CD4-positive, alpha-beta T cell treated with Interleukin-10 for 1 hour (primary cell): ENCODE measurements at regions not wholly inside any gene's neighbourhood (a gene's known extent, or its start where the extent isn't known, plus 50 kb on each side); places are given as distances from the start of the nearest gene placed in this dataset.
"Not testable (repeated sequence)": the region's sequence is repeated elsewhere in the genome, so short reads cannot be mapped to it uniquely, and the experiment has no call there.

Source experiments
- DNase-seq: peaks from one replicate; pipeline ENCODE4 v3.0.0-alpha.2; 2020

DNA sequence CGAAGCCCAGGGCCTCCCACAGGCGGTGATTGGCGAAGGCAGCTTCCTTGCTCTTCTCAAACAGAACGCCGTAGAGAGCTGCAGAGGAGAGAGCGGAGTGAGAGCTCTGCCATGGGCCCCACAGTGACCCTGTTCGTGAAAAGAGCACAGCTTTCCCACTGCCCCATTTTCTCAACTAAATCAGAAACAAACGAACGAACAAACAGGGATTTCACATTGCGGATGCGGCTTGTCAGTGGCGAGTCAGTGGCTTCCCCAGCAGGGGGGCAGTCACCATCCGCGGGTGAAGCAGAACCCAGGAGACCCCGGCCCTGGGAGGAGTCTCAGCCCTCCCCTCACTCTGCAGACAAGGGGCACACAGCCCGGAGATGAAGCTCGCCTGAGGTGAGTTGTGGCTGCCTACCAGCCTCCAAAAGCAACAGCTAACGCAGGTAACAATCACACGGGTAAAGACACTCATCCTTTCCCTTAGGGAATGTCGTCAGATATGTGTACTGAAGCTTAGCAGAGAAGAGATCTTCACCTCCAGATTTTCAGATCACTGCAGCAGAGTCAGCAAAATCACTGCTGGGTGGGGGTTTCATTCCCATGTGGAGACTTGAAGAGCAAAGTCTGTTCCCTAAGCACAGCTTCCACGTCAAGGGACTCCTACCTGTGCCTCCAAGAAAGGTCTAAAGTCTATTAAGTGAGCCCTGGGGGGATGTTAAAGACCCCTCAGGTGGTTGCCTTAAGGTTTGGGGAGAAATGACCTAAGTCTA, 51.2 kb upstream of the GPR31 start:
- DNase-seq: no peak

DNA sequence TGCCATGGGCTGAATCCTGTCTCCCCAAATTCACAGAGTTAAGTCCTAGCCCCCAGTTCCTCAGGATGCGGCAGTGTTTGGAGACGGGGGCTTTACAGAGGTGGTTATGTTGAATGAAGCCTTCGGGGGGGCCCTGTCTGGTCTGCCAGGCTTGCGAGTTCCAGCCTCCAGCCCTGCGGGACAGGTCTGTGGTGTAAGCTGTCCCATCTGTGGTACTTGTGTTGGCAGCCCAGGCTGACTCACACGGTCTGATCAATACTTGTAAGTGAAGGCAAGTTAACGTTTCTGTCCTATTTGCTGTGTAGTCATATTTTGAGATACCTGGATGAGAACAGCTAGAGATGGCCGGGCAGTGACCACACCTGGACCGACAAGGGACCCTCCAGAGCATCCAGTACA, 51.8 kb upstream of the GPR31 start:
- no peak for DNase-seq

DNA sequence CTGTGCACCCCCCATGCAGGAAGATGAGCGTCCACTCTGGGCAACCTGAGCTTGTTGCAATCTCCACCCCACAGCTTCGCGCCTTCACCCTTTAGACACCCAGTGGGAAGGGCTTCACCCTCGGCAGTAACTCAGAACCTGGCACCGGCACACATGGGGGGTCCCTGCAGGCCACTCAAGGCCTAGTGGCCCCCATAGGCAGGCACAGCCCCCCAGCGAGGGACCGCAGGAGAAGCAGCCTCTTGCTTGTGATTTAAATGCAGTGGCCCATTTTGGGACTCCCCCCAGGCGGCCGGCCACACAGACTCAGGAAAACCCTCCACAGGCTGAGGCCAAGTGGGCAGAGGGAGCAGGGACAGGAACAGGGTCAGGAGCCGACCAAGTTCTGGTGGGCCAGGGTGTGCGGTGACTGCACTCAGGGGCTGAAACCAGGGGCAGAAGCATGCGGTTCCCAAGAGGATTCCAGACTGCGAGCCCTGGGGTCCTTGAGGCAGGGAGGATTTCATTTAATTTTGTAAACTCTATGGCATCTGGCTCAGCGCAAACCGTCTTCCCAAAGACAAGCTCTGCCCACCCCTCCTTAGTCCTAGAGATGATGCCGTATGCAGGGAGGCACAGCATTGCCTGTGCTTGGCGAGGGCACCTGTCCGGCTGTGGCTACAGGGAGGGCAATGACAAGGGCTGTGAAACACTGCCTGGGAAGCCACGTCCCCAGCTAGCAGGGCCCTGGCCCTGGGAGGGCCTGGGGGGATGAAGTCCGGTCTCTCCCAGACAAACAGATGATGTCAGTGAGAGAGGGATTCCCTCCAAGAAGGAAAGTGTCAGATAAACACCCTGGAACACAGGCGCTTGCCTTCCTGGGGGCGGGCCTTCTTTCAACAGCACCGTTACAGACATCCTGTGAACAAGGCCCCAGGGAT, 52.9 kb upstream of the GPR31 start:
- DNase-seq: no peak

DNA sequence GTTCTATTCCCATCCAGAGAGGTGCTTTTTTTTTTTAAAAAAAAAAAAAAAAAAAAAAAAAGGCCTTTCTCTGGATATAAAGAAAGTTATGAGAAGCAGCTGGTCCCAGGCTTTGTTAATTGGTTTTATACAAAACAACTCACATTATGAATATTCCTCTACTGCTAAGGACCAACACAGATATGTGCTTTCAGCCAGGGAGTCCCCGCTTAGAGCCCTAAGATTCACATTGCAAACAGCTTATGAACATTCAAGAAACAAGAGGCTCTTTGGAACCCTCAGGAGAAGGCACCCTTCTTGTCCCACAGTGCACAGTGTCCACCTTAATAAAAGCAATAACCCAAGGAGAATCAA, 53.5 kb upstream of the GPR31 start:
- no peak for DNase-seq

DNA sequence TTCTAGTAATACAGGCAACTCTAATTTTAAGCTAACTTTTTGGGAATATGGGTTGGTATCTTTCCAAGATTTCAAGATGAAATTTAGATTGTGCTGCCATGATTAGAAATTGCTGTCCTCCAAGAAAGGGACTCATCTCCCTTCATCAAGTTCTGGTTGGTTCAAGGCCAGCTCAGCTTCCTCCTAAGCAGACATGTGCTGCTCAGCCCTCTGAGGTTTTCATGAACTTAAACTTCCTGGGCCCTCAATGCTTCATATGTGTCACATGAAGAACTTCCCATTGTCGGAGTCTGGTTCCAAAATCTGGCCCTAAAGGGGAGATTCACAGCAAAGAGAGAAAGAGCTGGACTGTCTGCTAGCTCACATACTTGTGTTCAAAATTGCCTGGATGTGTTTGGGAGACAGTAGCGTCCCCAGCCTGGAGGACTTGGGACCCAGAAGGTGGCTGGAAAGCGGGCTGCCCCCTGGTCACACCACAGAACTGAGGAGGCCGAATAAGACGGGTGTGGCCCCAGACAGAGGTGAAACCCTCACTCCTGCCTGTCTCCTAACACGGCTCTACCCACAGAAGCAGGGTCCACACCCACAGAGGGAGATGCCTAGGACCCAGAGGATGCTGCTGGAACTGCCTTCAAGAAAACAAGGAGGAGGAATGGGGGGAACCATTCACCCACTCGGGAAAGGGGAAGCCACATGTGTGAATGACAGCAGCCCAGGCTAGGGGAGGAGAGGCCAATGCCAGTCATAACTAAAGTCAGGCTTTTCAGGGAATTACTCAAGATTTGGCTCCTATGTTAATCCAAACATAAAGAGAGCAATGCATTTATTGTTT, 54.3 kb upstream of the GPR31 start:
- DNase-seq: no peak

DNA sequence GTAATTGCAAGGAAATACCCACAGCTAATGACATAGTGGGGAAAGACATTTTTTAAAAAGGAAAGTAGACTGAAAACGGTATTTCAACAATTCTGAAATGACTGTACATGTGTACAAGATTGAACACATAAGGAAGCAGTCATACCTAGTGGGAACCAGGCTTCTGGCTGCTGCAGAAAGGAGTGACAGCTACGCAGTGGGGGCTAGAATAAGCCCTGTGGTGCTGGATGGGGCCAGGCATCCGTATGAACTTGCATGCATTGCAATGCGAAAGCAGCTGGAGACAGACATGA, 54.9 kb upstream of the GPR31 start:
- DNase-seq: no peak

DNA sequence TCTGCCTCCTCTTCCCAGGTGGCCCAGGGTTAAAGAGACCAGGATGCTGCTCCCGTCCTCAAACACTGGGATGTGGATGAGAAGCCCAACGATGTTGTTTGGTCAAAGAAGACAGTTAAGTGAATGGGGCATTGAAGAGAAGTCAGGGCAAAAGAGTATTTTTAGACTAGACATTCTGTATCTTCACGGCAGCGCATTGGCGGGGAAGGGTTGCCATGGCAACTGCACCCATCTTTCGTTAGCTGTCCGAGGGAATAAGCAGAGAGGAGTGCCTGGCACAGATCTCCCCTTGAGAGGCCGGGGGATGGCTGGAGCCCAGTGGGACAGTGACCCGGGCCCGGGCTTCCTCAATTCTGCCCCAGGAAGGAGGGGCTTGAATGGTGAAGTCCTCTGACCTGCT, 56.4 kb upstream of the GPR31 start:
- DNase-seq: no peak

DNA sequence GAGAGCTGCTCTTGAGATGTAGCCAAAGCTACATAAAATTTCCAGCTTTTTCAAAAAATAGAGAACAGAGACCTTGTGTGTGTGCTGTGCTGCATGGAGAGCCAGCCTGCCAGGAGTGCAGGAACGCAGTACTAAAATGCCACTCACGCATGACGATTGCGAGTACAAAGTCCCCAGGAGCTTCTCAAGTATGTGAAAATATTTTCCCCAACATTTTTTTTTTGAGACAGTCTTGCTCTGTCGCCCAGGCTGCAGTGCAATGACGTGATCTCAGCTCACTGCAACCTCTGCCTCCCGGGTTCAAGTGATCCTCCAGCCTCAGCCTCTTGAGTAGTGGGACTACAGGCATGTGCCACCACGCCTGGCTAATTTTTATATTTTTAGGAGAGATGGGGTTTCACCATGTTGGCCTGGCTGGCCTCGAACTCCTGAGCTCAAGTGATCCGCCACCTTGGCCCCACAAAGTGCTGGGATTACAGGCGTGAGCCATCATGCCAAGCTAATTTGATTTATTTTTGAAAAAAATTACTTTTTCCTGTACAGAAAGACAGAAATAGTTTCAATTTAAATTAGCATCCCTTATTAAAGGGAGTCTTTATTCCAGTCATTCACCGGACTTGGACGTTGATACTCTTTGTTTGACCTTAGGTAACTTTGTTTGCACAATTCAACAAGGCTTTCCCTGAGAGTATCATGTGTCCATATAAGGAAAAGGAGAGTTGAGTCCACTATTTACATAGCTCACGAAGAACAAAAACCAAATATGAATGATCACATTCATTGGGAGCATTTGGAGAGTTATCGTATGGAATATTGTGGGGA, 57.9 kb upstream of the GPR31 start:
- DNase-seq: not testable (repeated sequence)

DNA sequence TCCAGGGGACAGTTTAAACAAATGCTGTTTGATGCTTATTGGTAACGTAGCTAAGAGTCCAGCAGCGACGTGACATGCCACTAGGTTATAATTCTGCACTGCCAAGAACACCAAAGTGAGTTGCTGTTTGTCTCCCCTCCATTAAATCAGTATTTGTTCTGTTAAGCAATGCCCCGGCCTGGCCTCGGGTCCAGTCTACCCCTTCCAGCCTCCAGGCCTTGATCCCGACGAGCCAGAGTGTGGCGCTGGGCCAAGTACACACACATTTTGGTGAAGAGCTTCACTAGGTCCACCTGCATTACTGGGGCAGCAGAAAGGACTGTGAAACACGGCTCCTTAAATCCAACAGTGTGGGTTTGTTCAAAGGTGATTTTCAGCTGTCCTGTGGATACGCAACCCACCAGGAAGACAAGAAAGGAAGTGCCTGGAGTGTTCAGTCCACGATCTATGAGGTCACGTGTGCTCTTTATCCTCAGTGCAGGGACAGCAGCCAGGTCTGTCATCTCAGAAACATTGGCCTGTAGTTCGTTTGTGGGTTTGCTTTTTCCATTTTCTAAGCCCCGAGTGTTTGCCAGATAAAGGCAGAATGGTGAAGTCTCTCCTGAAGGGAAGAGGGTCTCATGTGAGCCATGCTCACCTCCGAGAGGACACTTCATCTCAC, 58.7 kb upstream of the GPR31 start:
- not testable (repeated sequence) for DNase-seq

DNA sequence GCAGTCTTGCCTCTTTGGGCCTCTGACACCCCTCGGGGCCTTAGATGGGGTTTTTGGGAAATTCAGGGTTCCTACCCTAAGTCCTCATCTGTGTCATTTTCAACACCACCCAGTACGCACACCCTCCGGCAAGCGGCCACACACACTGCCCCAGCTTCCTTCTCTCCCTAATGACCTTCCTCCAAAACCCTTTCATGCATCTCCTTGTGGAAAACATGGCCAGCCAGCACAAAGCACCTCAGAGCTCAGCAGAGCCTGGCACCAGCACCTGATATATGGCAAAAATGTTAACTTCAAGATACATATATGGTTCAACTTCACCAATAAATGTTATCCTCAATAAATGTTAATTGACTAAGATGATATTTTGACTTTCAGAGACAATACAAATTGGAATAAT, 59.3 kb upstream of the GPR31 start:
- not testable (repeated sequence) for DNase-seq

DNA sequence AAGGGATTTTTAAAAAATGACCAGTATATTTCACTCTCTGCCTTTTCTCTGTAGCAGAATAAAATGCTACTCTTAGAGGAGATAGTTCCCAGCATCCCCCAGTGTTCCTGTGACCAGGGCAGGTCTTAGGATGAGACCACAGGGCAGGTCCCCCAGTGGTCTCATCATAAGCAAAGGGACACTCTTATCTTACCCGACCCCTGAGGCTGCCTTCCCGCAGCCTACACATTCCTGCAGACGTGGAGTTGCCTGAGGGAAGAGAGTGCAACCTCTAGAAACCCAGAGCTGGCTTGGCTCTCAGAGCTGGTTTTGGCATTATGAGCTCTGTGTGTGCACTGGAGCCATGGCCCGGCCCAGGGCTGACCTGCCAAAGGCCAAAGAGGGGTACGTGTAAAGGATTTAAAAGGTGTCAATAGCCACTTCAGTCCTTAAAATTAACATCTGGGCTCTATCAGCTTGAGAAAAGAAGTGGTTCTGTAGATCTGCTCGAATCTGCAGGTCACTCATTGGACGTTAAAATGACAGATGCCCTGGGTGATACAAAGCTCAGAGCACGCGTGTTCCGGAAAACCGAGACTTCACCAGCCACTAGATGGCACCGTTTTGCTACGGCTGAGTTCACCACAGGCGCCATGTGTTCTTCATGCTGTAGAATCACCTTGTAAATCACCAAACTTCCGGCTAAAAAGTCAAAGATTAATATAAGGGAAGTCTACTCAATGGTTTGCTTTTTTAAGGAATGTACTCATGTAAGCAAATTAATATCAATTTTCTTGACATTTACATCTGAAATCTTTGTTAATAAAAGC, 60.4 kb upstream of the GPR31 start:
- peak; percentile 45 for DNase-seq

DNA sequence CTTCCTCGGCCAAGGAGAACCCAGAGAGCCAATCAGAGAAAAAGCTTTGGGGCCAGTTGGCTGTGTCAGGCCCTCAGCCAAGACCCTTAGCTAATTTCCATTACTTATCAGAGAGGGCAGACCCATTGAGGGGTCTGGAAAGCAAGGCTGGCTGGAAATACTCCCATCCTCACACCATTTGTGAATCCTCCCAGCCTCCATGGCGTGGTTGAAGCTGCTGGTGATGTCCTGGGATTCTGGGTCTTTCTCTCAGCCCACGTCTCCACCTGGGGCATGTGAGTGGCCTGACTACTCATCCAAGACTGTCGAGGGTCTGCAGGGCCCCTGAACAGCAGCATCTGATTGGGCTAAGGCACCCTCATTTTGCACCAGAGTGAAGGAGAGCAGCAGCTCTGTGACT, 61.3 kb upstream of the GPR31 start:
- not testable (repeated sequence) for DNase-seq

DNA sequence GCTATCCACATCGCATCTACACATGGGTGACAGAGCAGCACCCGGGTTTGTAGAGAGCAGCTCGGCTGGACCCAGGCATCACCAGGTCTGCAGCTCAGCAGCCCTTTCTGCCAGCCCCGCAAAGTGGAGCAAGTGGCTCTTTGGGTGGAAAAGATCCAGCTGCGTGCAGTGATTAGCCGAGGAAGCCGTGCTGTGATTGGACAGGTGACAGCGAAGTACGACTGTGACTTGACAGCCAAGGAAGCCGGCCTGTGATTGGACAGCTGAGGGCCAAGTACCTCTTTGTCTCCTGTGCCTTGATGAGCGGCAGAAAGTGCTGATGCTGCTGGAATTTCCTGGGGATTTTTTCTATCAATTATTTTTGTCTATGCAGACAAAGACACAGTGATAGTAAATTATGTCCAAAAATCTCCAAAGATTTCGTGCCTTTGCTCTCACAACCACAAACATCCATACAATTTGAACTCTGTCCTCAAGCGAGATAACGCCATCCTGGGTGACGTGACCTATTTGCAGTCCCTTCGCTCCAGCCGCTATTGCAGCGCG, 62.3 kb upstream of the GPR31 start:
- no peak for DNase-seq

DNA sequence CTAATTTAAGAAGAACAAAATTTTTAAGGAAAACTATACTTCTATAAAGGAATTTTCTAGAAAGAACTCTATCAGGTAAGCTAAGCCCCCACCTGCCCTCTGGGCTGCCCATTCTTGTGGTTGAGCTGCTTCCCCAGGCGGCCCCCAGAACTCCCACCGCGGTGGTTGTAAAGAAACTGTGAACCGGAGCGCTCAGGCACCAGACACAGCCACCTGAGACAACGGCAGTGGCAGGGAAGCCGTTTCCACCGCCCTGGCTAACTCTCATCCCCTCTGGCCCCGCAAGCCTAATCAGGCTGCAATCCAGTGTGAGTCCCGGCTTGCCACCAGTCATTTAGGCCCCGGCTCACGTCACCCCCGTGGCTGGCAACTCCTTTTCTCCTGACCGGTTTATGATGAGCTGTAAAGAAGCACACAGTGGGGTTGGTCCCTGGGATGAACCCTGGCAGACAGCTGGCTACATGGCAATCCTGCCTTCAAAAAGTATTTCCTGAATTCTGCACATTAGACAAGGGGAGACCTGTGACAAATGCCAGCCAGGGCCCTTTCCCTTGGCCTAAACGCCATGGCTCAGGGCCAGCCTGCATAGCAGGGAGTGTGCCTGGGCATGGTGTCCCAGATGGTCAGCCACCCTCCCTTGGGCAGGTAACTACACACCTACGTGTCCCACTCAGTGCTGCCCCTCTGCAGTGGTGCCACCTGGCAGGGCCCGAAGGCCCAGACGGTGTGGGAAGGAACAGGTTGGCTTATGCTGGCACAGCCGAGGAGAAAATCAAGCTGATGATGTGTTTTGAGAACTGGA, 63.8 kb upstream of the GPR31 start:
- DNase-seq: no peak

DNA sequence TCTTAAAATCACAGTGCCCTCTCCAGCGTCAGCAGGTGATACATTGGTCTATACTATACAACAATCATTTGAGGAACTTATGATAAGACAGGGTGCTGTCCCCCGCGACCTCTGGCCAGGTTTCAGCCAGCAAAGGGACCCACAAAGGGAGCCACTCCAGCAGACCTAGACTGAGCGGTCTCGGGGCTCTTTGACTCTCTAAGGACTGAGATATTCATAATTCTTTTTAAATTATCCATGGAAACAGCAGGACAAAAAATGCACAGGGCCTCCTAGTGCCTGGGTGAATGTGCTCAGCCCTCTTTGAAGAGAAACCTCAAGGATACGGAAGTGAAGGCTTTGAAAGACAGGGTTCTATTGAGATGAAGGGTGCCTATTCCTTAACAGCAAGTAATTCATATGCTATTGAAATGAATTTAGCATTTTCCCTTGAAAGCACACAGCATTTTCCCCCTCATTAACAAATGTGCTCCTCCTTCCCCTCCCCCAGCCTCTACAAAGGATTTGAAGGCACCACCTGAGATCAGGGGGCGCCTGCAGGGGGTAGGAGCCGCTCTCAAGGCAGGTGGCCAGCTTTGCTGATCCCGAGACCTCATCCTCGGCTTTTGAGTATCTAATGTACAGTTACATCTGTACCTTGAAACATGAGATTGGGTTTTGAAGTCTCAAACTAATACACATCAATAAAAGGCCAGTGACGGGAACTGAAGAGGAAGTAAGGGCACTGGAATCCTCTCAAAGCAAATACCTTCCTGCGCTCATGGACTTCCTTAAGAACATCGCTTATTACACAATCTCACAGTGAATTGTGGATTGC, 65.3 kb upstream of the UNC93A start:
- not testable (repeated sequence) for DNase-seq

DNA sequence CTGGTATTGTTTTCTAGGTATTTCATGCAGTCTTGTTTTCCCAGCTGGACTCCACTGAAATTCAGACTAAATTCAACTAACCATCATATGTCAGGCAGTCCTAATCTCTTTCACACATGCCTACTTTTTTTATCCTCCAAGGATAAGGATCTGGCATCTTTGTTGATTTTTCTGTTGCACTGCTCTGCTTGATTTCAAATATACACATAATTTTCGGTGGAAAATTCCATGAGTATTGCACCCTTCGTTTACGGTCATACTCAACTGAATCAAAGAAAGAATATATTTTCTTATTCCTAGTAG, 64.8 kb upstream of the UNC93A start:
- no peak for DNase-seq

DNA sequence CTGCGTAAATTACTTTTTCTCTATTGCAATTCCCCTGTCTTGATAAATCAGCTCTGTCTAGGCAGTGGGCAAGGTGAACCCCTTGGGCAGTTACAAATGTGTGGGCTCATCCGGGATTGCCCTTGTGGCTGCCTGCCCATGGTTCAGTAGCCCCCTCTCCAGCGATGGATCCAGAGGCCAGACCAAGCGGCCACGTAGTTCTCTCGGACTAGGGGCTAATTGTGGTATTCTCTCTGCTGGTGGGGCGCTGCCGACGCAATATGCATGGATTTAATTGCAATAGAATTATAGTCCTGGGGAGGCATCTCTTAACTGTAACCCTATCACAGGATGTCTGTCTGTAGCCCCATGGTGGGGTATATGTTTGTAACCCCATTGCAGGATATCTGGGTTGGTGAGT, 64.3 kb upstream of the UNC93A start:
- DNase-seq: no peak

DNA sequence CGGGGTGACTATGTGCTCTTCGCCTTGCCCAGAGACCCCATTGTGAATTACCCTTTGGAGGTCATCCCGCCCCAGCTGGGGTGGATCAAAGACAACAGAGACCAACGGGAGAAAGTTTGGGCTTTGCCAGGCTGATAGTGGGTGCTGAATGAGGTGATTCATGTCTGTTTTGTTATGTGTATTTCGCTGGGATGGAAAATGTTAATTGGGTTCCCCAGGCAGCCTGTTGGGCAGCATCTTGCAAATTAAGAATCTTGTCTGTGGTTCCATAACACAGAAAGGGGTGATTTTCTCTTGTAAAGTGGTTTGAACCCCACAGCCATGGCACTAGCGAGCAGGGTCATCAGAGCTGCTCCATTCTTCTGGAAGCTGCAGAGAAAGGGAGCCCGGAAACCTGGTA, 63.1 kb upstream of the UNC93A start:
- DNase-seq: no peak

DNA sequence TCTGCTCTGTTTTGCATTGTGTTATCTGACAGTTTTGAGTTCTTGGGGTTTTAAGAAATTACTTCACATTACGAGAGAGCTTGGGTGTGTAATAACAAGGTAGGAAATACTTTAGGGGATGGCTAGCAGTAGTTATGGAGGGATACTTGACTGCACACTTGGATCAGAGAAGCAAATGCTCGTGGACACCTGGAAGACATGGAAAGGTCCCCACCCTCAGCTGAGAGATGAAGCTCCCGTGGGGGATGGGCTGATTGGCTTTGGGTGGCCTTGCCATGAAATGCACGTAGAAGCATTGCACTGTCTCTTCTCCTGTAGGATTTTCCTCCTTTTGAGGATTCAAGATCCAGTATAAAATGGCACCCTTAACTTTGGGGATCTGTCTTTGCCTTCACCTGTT, 61.5 kb upstream of the UNC93A start:
- DNase-seq: no peak
